HG02938 (cell line): ENCODE measurements at regions not wholly inside any gene's neighbourhood (a gene's known extent, or its start where the extent isn't known, plus 50 kb on each side); places are given as distances from the start of the nearest gene placed in this dataset.

Experiments used
- ATAC-seq: cut with Tn5 transposase; IDR thresholded peaks from one replicate; pipeline ENCODE4 v1.9.1; 2021; ENCODE audit warnings: mild to moderate bottlenecking, moderate library complexity; ENCODE audit not compliant: unreplicated experiment

DNA sequence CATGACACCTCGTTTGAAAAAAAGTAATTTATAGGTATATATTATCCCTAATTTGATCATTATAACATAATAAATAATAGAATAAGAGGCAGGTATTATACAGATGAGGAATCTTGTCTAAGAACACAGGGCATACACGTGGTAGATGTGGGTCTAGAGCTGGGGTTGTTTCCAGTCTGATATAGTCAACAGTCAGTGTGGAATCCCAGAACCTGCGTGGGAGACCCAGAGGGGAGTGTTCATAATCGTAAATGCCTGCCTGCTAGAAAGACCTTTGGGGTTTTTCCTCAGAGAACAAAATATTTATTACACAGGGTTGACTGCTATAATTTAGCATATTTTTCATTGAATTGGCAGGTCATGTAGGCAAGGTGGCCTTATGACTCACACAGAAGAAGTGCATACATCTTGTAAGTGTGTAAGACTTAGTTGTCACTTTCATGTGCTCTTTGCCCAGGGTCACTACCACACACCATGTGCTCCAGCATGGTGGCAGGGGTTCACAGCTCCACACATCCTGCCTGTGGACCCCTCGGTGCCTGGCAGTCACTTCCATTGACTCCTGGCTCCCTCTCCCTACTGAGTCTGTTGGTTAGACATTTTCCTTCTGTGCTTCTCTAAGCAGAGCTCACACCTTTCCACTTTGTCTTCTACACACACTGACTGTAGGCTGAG lies 94.9 kb upstream of the IKZF1 start:
- ATAC-seq, result no peak

DNA sequence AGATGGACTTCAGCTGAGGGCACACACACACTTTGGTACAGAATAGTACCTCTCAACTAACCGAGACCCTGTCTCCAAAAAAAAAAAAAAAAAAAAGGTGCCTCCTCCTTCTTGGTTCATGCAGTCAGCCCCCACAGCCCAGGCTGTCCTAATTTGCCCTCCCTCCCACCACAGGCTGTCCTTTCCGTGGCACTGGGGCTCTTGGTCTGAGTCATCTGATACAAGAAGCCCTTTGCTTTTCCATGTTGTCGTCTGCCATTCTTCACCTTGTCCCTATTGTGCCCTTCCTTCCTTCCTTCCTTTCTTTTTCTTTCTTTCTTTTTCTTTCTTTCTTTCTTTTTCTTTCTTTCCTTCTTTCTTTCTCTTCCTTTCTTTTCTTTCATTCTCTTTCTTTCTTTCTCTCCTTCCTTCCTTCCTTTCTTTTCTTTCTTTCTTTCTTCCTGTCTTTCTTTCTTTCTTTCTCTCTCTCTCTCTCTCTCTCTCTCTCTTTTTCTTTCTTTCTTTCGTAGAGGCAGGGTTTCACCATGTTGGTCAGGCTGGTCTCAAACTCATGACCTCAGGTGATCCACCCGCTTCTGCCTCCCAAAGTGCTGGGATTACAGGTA lies 96.0 kb upstream of the IKZF1 start:
- ATAC-seq, result no peak

DNA sequence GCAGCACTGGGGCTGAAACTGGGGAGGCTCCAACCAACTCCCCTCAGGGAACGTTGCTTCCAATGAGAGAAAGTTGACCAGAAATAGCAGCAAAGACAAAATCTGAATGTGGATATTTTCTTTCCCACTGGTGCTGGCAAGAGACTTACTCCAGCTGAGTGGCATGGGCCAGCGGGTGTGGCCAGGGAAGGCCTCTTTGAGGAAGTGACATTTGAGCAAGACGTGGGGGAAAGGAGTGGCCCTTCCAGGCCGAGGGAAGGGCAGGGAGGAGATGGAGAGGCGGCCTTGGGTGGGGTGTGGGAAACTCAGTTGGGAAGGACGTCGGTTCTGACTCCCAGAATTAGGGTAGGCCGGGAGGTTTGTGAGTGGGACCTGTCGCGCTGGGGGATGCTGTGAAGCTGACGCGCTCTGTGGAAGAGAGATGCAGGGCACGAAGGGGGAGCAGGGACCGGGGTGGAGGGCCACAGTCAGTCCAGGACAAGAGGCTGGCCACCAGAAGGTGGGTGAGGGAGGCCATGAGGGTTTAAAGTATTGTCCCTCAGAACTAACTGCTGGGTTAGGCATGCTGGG lies 96.7 kb upstream of the IKZF1 start:
- no peak for ATAC-seq

DNA sequence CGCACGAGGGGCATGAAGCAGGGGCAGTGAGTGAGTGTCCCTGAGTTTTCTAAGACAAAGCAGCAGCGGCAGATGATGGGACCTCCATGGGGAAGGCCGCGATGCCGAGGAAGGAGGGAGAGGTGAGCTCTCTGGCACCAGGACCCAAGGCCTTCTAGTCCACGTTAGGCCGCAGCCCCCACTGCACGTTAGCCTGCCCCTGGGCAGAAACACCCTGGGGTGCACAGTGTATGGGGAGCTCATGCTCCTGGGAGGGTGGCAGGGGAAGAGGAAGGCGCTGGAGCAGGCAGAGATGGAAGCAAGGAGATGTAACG lies 97.3 kb upstream of the IKZF1 start:
- ATAC-seq, result no peak

DNA sequence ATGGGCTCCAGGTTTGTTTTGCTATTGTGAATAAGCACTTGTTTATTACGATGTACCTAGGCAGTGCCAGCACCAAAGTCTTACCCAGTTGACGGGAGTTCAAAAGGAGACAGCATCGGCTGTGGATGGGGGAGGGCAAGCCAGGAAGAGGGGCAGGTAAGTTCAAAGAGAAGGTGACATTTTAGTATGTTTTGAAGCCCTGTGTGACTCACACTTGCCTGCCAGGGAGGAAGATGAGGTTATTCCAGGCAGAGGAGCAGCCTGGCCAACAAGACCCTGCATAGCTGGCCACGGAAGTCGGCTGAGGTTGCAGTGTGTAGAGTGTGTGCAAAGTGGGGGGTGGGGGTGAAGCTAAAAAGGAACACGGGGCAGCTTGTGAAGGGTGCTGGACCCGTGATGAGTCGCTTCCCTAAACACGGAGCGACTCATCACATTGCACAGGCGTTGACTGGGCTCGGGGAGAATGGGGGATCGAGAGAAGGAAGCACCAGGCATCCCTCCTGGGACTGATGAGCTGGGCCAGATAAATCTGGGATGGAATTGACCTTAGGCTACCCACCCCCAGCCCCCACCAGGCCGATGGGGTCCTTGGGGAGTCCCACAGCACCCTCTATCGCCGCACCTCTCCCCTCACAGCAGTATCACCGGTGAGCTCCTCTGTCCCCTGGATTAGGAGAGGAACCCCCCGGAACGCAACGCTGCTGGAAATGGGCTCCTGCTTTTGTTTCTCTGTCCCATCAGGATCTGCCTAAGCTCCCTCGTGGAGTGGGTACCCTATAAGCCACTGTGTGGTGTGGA lies 97.9 kb upstream of the IKZF1 start:
- no peak for ATAC-seq

DNA sequence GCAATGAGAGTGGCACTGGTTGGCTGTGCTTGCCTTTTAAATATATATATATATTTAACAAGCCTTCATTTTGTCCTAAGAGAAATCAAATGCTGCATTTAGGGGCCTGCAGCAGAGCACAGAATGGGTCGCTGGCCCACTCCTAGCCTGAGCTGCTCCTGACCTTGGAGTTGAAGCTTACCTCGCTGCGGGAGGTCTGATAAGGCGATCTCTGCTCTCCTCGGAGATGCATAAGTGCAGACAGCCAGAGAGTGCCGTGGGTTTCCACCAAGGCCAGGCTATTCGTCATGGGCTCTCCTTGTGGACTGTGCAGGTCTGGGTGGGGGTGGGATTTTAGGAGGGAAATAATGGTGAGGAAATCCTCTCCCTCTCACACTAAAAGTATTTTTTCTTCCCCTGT lies 99.5 kb upstream of the IKZF1 start:
- no peak for ATAC-seq

DNA sequence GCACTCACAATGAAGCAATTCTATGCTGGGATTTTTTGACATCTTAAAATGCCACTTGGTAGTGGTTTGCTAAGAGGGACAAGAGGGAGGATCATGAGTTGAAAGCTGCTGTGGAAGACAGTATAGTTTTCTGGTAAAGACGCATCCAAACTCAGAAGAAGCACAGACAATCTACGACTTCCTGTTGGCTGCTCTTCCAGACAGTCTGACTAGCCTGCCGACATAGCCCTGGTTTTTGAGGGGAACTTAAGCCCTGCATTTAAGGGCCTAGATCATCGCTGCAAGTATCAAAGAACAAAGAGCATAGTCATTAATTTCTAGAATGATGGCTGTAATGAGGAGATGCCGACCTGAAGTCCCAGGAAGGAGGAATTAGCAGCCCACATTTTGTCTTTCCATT lies 99.9 kb upstream of the IKZF1 start:
- ATAC-seq, result no peak

DNA sequence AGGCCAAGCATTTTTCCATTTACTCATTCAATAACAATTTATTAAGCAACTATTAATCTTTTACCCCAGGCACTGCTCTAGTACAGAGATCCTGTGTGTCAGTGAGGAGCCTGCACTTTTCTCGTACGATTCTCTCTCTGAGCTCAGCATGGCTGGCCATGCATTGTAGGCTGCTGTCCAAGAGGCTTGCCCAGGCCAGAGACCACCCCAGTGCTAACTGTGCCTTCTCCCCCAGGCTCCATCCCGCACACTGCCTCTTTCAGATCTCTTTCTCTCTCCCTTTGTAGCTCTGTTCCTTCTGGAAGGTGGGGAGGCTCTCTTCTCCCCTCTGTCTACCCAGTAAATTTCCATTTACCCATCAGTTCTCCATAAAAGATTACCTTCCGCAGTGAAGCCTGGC lies 101.0 kb upstream of the IKZF1 start:
- ATAC-seq, result no peak

DNA sequence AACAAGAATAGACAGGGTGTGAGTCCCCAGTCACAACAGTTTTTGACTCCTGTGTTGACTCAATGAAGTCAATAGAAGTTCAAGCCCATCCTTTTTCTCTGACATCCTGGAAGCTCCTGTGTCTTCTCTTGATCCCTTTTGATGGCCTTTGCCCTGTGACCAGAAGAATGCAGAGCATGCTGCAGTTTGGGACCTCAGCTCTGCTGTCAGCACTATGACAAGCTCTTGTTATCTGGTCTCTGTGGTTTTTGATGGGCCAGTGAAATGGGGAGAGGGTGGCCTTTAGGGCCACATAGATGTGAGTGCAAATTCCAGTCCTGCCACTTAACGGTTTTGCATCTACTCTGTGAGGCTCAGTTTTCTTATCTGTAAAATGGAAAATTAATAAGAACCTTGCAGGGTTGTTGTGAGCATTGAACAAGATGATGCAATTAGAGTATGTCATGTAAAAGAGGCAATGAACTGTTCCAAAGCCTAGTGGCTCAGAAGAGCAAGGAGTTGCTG lies 102.4 kb upstream of the IKZF1 start:
- no peak for ATAC-seq

DNA sequence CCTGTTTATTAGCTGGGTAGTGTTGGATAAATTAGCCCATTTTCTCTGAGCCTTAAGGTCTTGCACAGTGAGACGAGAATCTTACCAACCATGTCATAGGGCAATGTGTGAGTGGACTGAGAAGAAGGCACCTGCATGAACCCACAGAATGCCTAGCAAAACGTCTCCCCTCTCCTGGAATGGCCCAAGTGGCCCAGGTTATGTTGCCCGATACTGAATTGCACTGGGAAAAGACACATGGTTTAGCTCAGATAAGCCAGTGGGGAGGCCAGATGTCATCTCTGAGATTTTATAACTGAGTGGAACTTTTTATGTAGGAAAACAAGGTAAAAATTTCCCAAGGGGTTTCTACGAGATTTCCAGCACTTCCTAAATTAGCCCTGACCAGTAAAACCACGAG lies 104.7 kb upstream of the IKZF1 start:
- ATAC-seq, result no peak

DNA sequence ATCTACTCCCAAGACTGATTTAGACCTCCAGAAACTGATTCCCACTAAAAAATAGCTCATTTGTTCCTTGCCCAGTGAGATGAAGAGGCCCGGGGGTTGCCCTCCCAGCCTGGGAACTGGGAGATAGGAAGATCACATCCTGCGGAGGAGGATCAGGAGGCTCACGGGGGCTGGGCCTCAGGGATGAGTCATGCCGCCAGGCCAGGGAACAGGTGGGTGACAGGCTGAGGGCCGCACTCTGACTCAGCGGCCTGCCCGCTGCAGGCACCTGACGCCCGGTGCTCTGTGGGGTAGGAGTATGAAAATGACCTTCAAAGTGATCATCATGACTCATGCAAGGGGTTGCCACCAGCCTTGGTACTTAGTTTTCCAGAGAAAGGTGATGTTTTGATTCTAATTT lies 104.5 kb upstream of the ZPBP start:
- ATAC-seq, result peak; percentile 75

DNA sequence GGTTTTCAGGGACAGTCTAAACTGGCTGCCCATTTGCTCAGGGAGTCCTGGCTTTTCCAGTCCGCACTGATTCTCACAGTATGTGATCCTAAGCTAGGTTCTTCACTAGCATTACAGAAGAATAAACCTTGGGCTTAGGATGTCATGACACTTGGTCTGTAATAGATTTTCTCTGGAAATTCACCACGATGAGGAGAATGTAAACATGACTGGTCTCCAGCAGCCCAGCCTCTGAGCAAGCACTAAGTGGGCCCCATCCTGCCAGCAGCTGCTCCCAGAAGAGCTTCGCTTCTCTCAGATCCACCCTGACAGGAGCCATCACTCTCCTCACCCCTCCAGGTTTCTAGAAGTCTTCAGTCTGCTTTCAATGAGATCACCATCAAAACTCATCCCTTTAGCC lies 103.7 kb upstream of the ZPBP start:
- ATAC-seq, result no peak

DNA sequence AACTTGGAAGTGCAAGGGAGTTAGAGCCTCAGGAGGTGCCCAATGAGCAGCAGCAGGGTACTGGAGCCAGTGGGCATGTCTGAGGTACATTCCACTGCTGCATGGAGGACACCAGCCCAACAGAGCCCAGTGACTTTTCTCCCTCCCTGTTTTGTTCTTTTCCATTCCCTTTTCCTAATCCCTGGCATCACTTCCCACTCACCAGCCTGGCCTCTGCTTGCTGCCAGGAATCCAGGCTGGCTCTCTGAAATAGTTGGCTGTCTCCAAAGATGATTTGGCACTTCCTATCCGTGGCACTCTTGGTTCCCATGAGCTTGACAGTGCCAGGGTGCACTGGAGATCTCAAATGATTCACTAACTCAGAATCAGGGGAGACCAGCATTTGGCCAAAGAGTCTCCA lies 97.7 kb upstream of the ZPBP start:
- no peak for ATAC-seq

DNA sequence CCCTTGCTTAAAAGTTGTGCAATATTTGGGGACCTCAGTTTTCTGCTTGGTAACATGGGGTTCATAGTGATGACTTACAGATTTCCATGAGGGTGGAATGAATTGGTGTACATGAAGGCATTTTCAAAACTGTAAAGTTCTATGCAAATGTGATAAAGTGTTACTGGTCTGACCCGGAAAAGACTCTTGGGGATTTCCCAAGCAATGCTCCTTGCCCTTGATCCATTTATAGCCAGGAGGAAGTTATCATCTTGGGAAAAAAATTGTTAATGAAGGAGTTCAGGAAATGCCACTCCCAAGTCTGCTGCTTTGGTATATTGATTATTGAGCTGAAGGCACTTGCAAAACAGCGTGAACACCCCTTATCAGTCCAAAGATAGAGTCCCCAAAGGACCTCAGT lies 96.3 kb upstream of the ZPBP start:
- ATAC-seq, result no peak

DNA sequence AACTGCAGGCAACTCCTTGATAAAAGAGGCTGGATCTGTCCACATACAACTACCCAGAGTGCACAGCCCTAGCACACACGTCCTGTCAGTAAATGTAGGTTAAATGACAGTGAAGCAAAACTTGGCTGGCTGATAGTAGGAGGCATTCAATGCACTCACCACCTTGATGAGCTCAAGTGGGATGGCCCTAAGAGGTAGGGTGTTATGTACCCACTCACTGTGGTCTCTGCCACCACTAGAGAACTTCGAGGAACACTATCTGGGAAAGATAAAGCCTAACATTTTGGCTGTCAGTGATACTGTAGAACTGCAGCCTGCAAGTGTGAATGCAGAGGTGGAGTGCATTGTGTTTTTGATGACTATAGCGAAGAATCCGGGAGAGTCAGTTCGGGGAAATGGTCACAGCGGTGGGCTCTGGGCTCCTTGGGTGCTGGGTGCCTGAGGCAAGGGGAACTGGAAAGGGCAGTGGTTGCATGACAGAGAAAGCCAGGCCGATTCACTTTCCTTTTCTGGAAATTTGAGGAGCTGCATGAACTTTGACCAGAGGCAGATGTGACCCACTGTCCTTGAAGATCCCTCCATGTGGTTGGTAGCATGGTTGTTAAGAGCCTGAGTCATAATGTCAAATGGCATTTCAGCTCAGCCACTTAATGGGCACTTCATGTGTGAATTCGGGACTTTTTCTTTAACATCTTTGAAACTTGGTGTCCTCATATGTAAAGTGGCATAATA lies 93.1 kb upstream of the ZPBP start:
- ATAC-seq, result no peak

DNA sequence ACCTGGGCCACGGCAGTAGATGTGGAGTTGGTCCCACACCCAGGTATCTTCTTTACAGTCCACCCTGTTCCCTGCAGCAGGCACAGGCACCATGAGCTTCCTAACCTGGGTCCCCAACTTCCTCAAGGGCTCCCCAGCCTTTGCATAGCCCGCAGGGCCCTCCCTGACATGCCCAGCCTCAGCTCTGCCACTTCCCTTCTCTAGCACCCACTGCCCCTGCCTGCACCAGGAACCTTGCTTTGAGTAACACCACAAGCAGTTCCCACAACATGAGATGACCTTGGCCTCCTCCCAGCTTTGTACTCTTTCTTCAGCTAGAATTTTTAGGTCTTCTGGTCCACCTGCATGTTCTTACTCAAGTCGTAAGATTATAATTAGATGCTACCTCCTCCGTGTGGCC lies 92.2 kb upstream of the ZPBP start:
- ATAC-seq, result no peak

DNA sequence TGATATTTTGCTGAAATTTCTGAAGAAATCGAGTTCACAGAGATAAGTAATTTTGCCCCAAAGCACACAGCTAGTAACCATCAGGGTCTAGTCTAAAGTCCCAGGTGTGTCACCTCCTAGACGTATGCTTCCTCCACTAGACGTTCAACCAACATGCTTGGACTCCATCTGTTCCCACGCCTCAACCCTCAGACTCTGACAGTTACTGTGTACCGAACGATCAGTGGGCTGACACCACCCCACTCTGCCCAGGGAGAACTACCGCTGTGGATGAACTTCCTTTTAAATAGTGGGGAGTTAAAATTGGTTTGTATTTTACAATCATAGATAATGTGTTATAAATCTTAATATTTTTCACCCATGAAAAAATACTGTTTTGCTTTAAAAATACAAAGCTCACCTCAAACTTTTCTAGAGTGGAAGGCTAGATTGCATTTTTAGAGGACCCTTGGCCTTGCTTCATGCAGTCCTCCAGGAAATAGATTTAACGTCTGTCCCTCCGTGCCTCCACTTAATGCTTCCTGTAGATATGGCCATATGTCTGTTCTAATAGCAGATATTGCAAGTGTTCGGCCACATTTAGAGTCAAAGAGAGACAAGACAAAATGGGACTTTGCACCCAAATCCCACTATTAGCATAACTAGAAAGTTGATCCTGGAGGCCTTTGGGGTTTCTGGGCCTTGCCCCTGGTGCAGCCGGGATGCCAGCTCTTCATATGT lies 91.4 kb upstream of the ZPBP start:
- ATAC-seq, result no peak

DNA sequence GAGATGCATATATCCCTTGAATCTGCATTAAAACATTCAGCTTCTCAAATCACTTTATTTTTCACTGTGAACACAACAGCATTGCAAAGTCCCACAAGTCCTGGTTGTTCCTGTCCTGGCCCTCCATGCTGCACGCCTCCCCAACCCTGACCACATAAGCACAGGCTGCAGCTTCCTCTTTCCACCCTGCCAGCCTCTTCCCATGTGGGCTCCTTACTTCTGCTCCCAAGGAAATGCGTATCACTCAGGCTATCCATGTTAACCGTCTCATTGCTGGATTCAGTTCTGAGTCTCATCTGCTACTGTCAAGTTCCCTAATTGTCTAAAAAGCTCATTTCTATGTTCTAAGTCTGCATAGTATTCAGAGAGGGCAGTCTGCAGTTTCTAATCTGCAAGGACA lies 89.7 kb upstream of the ZPBP start:
- no peak for ATAC-seq

DNA sequence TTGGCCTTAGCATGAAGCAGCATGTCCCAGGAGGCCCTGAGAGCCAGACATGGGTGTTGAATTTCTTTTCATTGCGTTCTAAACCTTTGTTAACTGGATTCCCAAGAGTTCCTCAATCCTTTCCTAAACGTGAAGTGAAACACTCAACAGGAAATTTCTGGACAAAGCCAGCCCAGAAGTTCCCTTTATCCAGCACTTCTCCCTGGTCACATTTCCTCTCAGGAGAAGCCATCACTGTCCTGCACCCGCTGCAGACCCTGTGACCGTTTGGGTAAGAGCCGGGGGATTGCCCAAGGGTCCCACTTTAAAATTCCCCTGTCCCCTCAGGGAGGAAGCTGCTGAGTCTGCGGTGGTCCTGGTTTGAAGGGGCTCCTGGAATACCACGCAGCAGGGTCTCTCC lies 88.0 kb upstream of the ZPBP start:
- no peak for ATAC-seq

DNA sequence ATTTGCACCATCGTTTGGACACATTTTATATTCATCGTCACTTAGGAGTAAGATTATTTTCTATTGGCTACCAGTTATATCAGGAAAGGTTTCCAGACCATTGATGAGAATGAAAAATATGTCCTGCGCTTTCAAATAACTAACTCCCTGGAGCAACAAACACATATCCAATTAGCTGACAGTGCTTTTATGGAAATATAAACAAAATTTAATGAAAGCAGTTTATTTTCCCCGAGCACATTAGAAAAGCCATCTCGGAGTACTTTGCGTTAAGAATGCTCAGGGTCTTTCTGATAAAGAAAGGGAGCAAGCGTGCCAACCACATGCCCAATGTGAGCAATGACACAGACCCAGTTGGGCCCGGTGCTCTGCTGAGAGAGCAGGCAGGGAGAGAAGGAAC lies 85.1 kb upstream of the ZPBP start:
- ATAC-seq, result no peak

DNA sequence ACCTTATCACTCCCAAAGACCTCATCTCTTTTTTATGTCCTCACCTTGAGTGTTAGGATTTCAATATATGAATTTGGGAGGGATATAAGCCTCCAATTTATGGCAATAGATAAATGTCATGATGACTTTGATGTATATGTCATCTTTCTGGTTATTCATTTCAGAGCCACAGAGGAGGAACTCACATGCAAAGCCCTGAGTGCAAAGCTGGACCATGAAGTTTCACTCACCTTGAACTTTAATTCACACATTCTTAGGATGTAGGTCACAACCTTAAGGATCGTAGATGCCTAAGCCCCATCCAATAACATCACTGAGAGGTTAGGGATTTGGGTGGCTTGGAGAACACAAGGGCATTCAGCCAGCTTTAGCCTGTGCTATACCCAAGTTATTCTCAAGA lies 81.9 kb upstream of the ZPBP start:
- no peak for ATAC-seq
